GM10266 (cell line): ENCODE measurements at regions not wholly inside any gene's neighbourhood (a gene's known extent, or its start where the extent isn't known, plus 50 kb on each side); places are given as distances from the start of the nearest gene placed in this dataset.

ENCODE experiments used
- DNase-seq: peaks from one replicate; pipeline ENCODE4 v3.0.0; 2012; ENCODE audit errors: extremely low spot score
- CTCF ChIP-seq: IDR thresholded peaks from 2 replicates; pipeline ENCODE4 v1.5.1; 2012; ENCODE audit warnings: mild to moderate bottlenecking, low read depth; ENCODE audit not compliant: control insufficient read depth, insufficient read depth; ENCODE audit errors: missing control alignments

GRCh38 chr2:222806526-222807137 is 54.2 kb upstream of the ACSL3 start:
- no peak for DNase-seq
- no peak for TF ChIP-seq CTCF

DNA sequence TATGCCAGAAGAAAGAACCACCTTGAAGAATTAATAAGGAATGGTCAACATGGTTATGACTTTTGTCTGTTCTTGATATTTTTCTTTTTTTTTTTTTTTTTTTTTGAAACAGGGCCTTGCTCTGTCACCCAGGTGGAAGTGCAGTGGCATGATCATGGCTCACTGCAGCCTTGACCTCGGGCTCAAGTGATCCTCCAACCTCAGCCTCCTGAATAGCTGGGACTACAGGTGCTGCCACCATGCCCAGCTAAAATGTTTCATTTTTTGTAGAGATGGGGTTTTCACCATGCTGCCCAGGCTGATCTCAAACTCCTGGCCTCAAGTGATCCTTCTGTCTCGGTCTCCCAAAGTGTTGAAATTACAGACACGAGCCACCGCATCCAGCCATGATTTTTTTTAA is 53.4 kb upstream of the ACSL3 start:
- no peak for TF ChIP-seq CTCF
- no peak for DNase-seq

DNA sequence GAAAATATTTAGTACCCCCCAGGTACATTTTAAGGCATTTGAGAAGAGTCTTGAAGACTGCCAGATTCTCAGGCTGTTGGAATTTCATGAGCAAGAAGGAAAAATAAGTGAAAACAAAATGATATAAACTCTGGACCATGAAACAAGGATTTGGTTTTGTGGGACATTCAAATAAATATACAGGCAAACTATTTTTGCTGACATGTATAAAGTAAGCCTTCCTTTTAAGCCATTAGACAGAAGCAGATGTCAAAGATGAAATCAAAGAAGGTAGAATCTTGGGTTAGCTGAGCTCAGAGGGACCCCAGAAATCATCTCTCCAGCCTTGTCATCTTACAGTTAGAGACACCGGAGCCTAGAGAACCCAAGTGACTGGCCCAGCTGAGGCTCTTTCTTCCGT is 51.3 kb upstream of the ACSL3 start:
- TF ChIP-seq CTCF, result no peak

GRCh38 chr2:222810044-222810443 is 50.8 kb upstream of the ACSL3 start:
- no peak for DNase-seq
- TF ChIP-seq CTCF, result no peak

More for the DNA sequence above, 51.3 kb upstream of the ACSL3 start:
- no peak for DNase-seq
